HG03469 (cell line): ENCODE measurements at regions not wholly inside any gene's neighbourhood (a gene's known extent, or its start where the extent isn't known, plus 50 kb on each side); places are given as distances from the start of the nearest gene placed in this dataset.
"Not testable (repeated sequence)": the region's sequence is repeated elsewhere in the genome, so short reads cannot be mapped to it uniquely, and the experiment has no call there.

ENCODE experiments used
- ATAC-seq: cut with Tn5 transposase; IDR thresholded peaks from one replicate; pipeline ENCODE4 v1.9.1; 2021; ENCODE audit warnings: mild to moderate bottlenecking, moderate library complexity, moderate number of reproducible peaks; ENCODE audit not compliant: unreplicated experiment

- no peak for ATAC-seq
Measured at GRCh38 chr2:237195396-237196120, 109.9 kb downstream of the COPS8 start.

GRCh38 chr2:237196409-237196808, 110.7 kb downstream of the COPS8 start:
- no peak for ATAC-seq

- no peak for ATAC-seq
Measured at GRCh38 chr2:237196866-237197618, 111.4 kb downstream of the COPS8 start.

- ATAC-seq: no peak
Measured at GRCh38 chr2:237198164-237198855, 112.6 kb downstream of the COPS8 start.

- no peak for ATAC-seq
Measured at GRCh38 chr2:237199082-237199481, 113.4 kb downstream of the COPS8 start.

GRCh38 chr2:237199577-237199976, 113.9 kb downstream of the COPS8 start:
- ATAC-seq: no peak

GRCh38 chr2:237200462-237200861, 114.8 kb downstream of the COPS8 start:
- ATAC-seq: no peak

GRCh38 chr2:237201461-237202287, 116.0 kb downstream of the COPS8 start:
- peak; percentile 51 for ATAC-seq

- ATAC-seq: no peak
Measured at GRCh38 chr2:237202288-237203030, 116.8 kb downstream of the COPS8 start.

GRCh38 chr2:237205043-237205541, 119.4 kb downstream of the COPS8 start:
- no peak for ATAC-seq

- no peak for ATAC-seq
Measured at GRCh38 chr2:237205561-237205971, 119.9 kb downstream of the COPS8 start.

- ATAC-seq: no peak
Measured at GRCh38 chr2:237207646-237208045, 122.0 kb downstream of the COPS8 start.

GRCh38 chr2:237208373-237209260, 122.9 kb downstream of the COPS8 start:
- no peak for ATAC-seq

- no peak for ATAC-seq
Measured at GRCh38 chr2:237209885-237210284, 124.2 kb downstream of the COPS8 start.

- no peak for ATAC-seq
Measured at GRCh38 chr2:237210297-237210696, 124.6 kb downstream of the COPS8 start.

- ATAC-seq: no peak
Measured at GRCh38 chr2:237210763-237211162, 125.1 kb downstream of the COPS8 start.

- ATAC-seq: not testable (repeated sequence)
Measured at GRCh38 chr2:237212356-237213279, 126.9 kb downstream of the COPS8 start.
